Activated B cell treated with CpG ODN at 0.5 μM for 24 hours (primary cell): ENCODE measurements at regions not wholly inside any gene's neighbourhood (a gene's known extent, or its start where the extent isn't known, plus 50 kb on each side); places are given as distances from the start of the nearest gene placed in this dataset.

Experiments used
- ATAC-seq: fragments of 200-7000 bp; cut with Tn5 transposase; one replicate; pipeline ENCODE4 v1.10.0; 2021; ENCODE audit warnings: low read depth, mild to moderate bottlenecking, moderate library complexity
- CTCF ChIA-PET: fragments of 350-600 bp; sonication (Branson Sonifier 250); formaldehyde crosslinking; loops from one replicate; lab custom pipeline; 2021; ENCODE audit warnings: antibody characterized with exemption; lab: Charles Lee
- POLR2A ChIA-PET: fragments of 350-600 bp; sonication (Branson Sonifier 250); formaldehyde crosslinking; loops from one replicate; lab custom pipeline; 2021; ENCODE audit warnings: antibody characterized with exemption; lab: Charles Lee
- DNase-seq: peaks from one replicate; pipeline ENCODE4 v3.0.0; 2022
- H3K27ac Mint-ChIP-seq: one replicate; pipeline ENCODE4 v1.8.0; 2020; ENCODE audit warnings: mixed read lengths
- H3K27me3 Mint-ChIP-seq: one replicate; pipeline ENCODE4 v1.8.0; 2021; ENCODE audit warnings: mixed read lengths
- H3K36me3 Mint-ChIP-seq: one replicate; pipeline ENCODE4 v1.8.0; 2021; ENCODE audit warnings: low read depth, mixed read lengths
- H3K4me1 Mint-ChIP-seq: one replicate; pipeline ENCODE4 v1.8.0; 2021; ENCODE audit warnings: mixed read lengths
- H3K4me3 Mint-ChIP-seq: one replicate; pipeline ENCODE4 v1.8.0; 2020; ENCODE audit warnings: mild to moderate bottlenecking, mixed read lengths
- H3K9me3 Mint-ChIP-seq: one replicate; pipeline ENCODE4 v1.8.0; 2020; ENCODE audit warnings: mixed read lengths
- CTCF ChIP-seq: fragments of 200-600 bp; IDR thresholded peaks from one replicate; pipeline ENCODE4 v1.8.0; 2022; ENCODE audit warnings: antibody characterized with exemption, mild to moderate bottlenecking
- intact Hi-C: fragments of 100-400 bp; cut with micrococcal nuclease; formaldehyde crosslinking; loops from one replicate; pipeline ENCODE4 v1.15.1; 2024

- ChIA-PET CTCF (no interaction called here), POLR2A (no interaction called here)
- Mint-ChIP-seq H3K27ac (no peak overlapping the region), H3K27me3 (no peaks in the 10 kb centered on the region), H3K36me3 (no peaks in the 10 kb centered on the region), H3K4me1 (no peaks in the 10 kb centered on the region), H3K9me3 (no peaks in the 10 kb centered on the region), H3K4me3 (no peak overlapping the region)
- no peak for TF ChIP-seq CTCF
- ATAC-seq (no peak), DNase-seq (no peak)
- intact Hi-C loops: no loop called here
Measured at GRCh38 chr4:71930459-71930858, 101.3 kb upstream of the NPFFR2 start.

- Mint-ChIP-seq H3K9me3 (no peaks in the 10 kb centered on the region), H3K36me3 (no peaks in the 10 kb centered on the region), H3K27ac (no peak overlapping the region), H3K4me3 (no peak overlapping the region), H3K27me3 (no peaks in the 10 kb centered on the region), H3K4me1 (no peaks in the 10 kb centered on the region)
- ChIA-PET POLR2A (no interaction called here), CTCF (no interaction called here)
- intact Hi-C loops: no loop called here
- ATAC-seq: no peak
- TF ChIP-seq CTCF: no peak
- no peak for DNase-seq
Measured at GRCh38 chr4:71932941-71933340, 98.9 kb upstream of the NPFFR2 start.

GRCh38 chr4:71938776-71939175 lies 93.0 kb upstream of the NPFFR2 start:
- no peaks in the 10 kb centered on the region for H3K36me3 Mint-ChIP-seq
- DNase-seq (no peak), ATAC-seq (no peak)
- intact Hi-C loops: no loop called here
- H3K27me3 Mint-ChIP-seq: no peaks in the 10 kb centered on the region
- no peak overlapping the region for H3K27ac Mint-ChIP-seq
- H3K9me3 Mint-ChIP-seq: no peaks in the 10 kb centered on the region
- TF ChIP-seq CTCF: no peak
- H3K4me3 Mint-ChIP-seq: no peak overlapping the region
- ChIA-PET CTCF (no interaction called here), POLR2A (no interaction called here)
- H3K4me1 Mint-ChIP-seq: no peaks in the 10 kb centered on the region

GRCh38 chr4:71941001-71941400 lies 90.8 kb upstream of the NPFFR2 start:
- H3K4me1 Mint-ChIP-seq: no peaks in the 10 kb centered on the region
- POLR2A ChIA-PET: no interaction called here
- ATAC-seq: no peak
- no peak overlapping the region for H3K27ac Mint-ChIP-seq
- H3K36me3 Mint-ChIP-seq: no peaks in the 10 kb centered on the region
- no peak for TF ChIP-seq CTCF
- H3K27me3 Mint-ChIP-seq: no peaks in the 10 kb centered on the region
- intact Hi-C loops: no loop called here
- peaks cover 5% of the 10 kb centered on the region for H3K9me3 Mint-ChIP-seq
- DNase-seq: no peak
- no peak overlapping the region for H3K4me3 Mint-ChIP-seq
- CTCF ChIA-PET: no interaction called here

- ATAC-seq (no peak), DNase-seq (no peak)
- H3K4me3 Mint-ChIP-seq: no peak overlapping the region
- H3K4me1 Mint-ChIP-seq: no peaks in the 10 kb centered on the region
- H3K27ac Mint-ChIP-seq: no peak overlapping the region
- no peak for TF ChIP-seq CTCF
- intact Hi-C loops: no loop called here
- H3K27me3 Mint-ChIP-seq: no peaks in the 10 kb centered on the region
- H3K9me3 Mint-ChIP-seq: peaks cover 12% of the 10 kb centered on the region
- ChIA-PET CTCF (no interaction called here), POLR2A (no interaction called here)
- no peaks in the 10 kb centered on the region for H3K36me3 Mint-ChIP-seq
Measured at GRCh38 chr4:71944956-71945355, 86.8 kb upstream of the NPFFR2 start.
